HG02852 (cell line): ENCODE measurements at regions not wholly inside any gene's neighbourhood (a gene's known extent, or its start where the extent isn't known, plus 50 kb on each side); places are given as distances from the start of the nearest gene placed in this dataset.

ENCODE experiments used
- ATAC-seq: cut with Tn5 transposase; IDR thresholded peaks from one replicate; pipeline ENCODE4 v1.9.1; 2021; ENCODE audit warnings: mild to moderate bottlenecking, moderate library complexity; ENCODE audit not compliant: unreplicated experiment

DNA sequence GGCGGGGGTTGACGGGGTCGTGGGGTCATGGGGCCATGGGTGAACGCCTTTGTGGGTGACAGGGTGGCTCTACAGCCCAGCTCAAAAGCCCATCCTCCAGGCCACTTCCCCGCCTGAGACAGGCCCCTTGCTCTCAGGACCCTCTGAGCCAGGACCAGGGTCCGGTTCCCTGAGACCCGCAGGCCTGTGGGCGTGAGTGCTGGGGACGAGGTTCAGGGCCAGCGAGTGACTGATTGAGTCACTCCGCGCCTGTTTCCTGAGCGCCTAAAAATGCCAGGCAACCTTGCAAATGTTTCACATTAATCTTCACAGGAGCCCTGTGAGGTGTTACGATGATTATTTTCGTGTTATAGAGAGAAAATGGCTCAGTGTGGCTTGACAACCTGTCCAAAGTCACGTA is 97.8 kb downstream of the ZNF674 start:
- no peak for ATAC-seq

DNA sequence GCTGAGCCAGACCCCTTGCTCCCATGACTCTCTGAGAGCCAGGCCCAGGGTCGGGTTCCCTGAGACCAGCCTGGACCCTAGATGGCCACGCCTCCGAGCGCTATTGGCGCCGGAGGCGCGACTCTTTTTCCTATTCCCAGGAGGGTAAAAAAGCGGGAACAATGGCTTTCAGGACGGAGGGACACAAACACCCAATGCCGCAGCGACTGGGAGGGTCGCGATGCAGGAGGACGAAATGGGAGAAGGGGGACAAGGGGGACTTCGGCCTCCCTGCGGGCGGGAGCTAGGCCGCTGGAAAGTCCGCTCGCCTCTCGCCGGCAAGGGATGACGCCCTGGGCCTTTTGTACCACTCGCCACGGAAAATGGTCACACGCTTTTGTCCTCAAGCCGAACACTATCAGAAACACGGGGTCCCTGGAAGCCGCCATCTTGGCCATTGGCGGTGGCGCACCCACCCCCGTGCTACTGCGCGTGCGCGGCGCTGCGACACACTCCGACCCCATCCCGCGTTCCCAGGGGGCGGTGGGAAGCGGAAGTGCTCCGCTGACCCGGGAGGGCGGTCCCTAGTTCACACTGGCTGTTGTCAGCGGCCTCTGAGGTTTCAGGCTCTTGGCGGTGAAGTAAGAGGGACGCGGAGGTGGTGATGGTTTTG is 98.4 kb downstream of the ZNF674 start:
- peak; percentile 95 for ATAC-seq

GRCh38 chrX:46444011-46444410 is 101.2 kb downstream of the ZNF674 start:
- ATAC-seq: no peak

GRCh38 chrX:46436744-46437143 is 108.5 kb downstream of the ZNF674 start:
- no peak for ATAC-seq

DNA sequence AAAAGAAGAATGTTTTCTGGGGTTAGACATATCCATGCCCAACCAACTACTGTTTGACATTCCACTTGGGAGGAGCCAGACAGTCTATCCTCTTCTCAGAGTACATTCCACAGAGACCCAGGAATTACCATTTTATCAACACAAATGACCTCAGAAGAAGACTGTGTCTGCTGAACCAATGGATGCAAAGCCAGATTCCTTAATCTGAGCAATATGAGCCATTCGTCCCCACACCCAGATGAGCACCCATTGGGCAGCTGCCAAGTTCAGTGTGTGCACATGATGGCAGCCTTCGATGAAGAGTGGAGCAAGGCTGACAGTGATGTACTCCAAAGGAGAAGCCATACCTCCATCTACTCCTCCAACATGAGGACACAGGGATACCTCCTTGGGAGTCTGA is 111.3 kb downstream of the ZNF674 start:
- ATAC-seq: no peak

GRCh38 chrX:46408553-46409407 is 136.4 kb downstream of the ZNF674 start:
- ATAC-seq: no peak

- ATAC-seq: no peak
Measured at GRCh38 chrX:46407753-46408130, 137.5 kb downstream of the ZNF674 start.

DNA sequence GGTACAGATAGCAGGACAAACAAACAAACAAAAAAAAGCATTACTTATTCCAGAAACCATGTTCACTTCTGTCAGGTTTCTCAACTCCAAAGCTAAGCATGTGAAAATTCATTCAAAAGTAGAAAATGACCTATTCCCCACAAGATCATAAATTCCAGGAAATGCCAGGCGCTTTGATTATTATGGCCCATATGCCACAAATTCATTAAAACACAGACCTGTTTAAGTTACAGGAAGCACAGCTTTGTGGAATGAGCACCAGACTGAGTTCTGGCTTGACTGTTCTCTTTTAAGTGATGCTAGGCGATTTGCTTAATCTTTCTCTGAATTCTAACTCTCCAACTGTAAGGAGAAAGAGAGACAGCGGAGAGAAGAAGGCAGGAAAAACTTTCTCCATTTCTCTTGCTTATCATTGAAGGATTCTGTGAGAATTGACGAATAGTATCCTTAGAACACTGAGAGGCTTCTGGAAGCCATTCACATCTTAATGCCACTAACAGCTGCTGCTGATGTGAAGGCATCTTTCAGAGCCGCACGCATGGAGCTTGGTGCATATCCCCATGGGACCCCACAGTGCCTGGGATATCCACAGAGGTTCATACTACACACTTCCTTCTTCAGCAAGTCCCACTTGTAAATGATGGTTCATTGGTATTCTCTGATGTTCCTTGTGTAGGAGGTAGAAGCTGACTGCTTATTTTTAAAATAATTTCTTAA is 138.0 kb downstream of the ZNF674 start:
- ATAC-seq: no peak

- no peak for ATAC-seq
Measured at GRCh38 chrX:46404774-46405173, 140.4 kb downstream of the ZNF674 start.

DNA sequence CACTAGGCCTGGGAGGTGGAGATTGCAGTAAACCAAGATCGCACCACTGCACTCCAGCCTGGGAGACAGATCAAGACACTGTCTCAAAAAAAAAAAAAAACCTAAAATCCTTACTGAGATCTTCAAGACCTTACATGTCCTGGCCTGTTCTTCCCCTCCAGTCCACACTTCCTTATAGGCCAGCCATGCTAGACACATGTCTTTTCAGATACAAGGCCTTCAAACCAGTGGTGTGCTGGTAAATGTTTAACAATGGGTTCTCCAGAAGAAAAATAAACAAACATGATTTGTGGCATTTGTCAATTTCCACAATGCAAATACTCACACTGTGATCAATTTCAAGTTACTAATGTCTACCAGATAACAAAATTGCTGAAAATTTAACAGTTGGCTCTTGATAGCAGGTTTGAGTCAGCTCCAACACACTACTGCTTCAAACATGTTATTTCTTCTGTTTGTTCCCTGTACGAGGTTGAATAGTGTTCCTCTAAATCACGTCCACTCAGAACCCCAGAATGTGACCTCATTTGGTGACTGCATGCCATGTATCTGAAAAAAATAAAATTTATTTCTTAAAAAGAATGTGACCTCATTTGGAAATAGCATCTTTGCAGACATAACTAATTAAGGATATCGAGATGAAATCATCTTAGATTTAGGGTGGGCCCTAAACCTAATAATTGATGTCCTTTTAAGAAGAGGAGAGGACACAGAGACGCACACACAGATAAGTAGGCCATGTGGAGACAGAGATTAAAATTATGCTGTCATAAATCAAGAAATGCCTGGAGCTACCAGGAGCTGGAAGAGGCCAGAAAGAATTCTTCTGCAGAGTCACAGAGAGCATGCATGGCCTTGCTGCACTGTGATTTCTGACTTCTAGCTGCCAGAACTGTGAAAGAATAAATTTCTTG is 144.4 kb downstream of the ZNF674 start:
- no peak for ATAC-seq

DNA sequence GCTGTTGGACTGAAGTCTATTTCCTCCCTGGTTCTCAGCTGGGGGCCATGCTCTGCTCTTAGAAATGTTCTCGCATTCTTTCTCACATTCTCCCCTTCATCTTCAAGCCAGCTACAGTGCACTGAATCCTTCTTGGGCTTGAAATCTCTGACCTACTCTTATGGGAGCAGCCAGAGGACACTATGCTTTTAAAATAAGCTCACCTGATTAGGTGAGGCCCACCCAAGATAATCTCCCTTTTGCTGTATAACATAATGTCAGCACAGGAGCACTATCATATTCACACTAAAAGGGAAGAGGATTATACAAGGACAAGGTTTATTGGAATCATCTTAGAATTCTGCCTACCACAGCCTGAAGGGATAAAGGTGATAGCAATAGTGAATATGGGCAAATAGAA is 146.3 kb downstream of the ZNF674 start:
- ATAC-seq: no peak

GRCh38 chrX:46398126-46398525 is 147.1 kb downstream of the ZNF674 start:
- ATAC-seq: no peak

- no peak for ATAC-seq
Measured at GRCh38 chrX:46386511-46386910, 158.7 kb downstream of the ZNF674 start.

DNA sequence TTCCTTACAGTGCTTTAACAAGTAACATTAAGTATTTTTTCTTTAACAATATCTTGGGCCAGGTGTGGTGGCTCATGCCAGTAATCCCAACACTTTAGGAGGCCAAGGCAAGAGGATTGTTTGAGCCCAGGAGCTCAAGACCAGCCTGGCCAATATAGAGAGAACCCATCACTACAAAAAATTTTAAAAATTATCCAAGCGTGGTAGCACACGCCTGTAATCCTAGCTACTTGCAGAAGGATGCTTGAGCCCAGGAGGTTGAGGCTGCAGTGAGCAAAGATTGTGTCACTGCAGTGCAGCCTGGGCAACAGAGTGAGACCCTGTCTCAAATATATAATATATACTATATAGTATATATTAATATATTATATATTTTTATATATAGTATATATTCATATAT is 162.2 kb downstream of the ZNF674 start:
- no peak for ATAC-seq

DNA sequence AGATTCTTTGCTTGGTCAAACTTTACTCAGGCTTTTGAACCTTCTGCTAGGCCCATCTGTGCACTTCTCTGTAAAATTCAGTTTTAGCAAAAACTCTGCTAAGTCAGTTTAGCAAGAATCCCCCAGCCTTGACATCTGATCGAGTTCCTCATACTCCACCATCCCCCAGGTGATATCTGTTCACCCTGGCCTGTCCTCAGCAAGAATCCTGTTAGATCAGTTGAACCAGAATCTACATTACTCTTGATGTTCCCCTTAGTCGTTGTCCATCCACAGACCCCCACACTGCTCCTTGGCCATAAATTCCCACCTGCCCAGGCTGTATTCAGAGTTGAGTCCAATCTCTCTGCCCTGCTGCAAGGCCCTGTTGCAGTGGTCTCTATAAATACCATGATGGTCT is 162.6 kb downstream of the ZNF674 start:
- ATAC-seq: no peak

GRCh38 chrX:46381630-46382029 is 163.6 kb downstream of the ZNF674 start:
- no peak for ATAC-seq

- no peak for ATAC-seq
Measured at GRCh38 chrX:46380148-46380752, 165.0 kb downstream of the ZNF674 start.

- ATAC-seq: no peak
Measured at GRCh38 chrX:46376246-46376885, 168.9 kb downstream of the ZNF674 start.

DNA sequence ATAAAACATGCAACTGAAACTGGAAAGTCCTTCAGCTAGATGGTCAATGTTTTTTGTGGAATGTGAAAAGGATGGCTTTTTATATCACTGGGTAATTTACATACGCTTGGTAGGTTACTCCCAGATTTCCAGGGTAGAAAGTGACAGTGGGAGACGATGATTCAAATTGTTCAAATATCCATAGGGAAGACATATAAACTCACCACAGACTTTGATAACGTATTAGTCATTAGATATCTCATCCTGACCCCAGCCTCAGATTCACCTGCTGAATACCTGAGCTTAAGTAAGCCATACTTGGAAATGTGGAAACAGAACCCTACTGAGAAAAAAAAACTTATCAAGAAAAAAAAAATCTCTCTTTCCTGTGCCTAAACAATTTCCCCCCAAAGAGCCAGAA is 169.4 kb downstream of the ZNF674 start:
- no peak for ATAC-seq

DNA sequence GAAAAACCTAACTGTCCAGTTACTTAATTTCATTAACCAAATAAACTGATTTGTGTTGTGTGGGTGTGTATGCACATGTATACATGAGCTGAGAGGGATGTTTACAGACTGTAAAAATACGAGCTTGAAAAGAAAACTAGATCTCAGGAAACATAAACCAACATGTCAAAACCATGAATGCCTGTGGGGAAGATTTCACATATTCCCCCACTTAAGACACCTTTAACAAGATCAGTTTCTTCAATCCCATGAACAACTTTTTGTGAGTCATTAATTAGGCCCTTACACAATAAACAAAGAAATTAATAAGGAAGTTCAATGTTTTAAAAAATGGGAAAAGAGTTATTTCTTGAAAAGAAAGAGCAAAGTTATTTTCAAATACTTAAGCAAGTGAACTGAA is 170.8 kb downstream of the ZNF674 start:
- ATAC-seq: no peak
